Smooth muscle cell (in vitro differentiated cells): ENCODE measurements at regions not wholly inside any gene's neighbourhood (a gene's known extent, or its start where the extent isn't known, plus 50 kb on each side); places are given as distances from the start of the nearest gene placed in this dataset.
A peak's percentile ranks its signal among the peaks of the same experiment; 100 is the strongest.

Experiments used
- DNase-seq: peaks from one replicate; lab custom pipeline; 2025; ENCODE audit not compliant: unreplicated experiment; lab: John Stamatoyannopoulos, UW
- H2AFZ ChIP-seq: fragments of 200-600 bp; sonication (generic); 2 replicates; pipeline ENCODE4 v1.6.0; 2016; ENCODE audit warnings: antibody characterized with exemption, low read depth, mild to moderate bottlenecking
- H3F3A ChIP-seq: fragments of 200-600 bp; sonication (generic); 2 replicates; pipeline ENCODE4 v1.6.0; 2017; ENCODE audit warnings: antibody characterized with exemption, low read depth
- H3K27ac ChIP-seq: fragments of 200-600 bp; sonication (generic); 2 replicates; pipeline ENCODE4 v1.5.1; 2016; ENCODE audit warnings: low read depth, mild to moderate bottlenecking
- H3K27me3 ChIP-seq: fragments of 200-600 bp; sonication (generic); 2 replicates; pipeline ENCODE4 v1.6.1; 2016; ENCODE audit warnings: low read depth, mild to moderate bottlenecking
- H3K36me3 ChIP-seq: fragments of 200-600 bp; sonication (generic); 2 replicates; pipeline ENCODE4 v1.5.1; 2016; ENCODE audit warnings: low read depth
- H3K4me1 ChIP-seq: fragments of 200-600 bp; sonication (generic); 2 replicates; pipeline ENCODE4 v1.5.1; 2016; ENCODE audit warnings: low read depth
- H3K4me2 ChIP-seq: fragments of 200-600 bp; sonication (generic); 2 replicates; pipeline ENCODE4 v1.6.0; 2016; ENCODE audit warnings: mild to moderate bottlenecking
- H3K4me3 ChIP-seq: fragments of 200-600 bp; sonication (generic); 2 replicates; pipeline ENCODE4 v1.5.1; 2016; ENCODE audit warnings: mild to moderate bottlenecking
- H3K79me2 ChIP-seq: fragments of 200-600 bp; sonication (generic); 2 replicates; pipeline ENCODE4 v1.6.0; 2016; ENCODE audit warnings: low read depth, mild to moderate bottlenecking
- H3K9ac ChIP-seq: fragments of 200-600 bp; sonication (generic); 2 replicates; pipeline ENCODE4 v1.6.0; 2016; ENCODE audit warnings: low read depth
- H3K9me3 ChIP-seq: fragments of 200-600 bp; sonication (generic); replicated peaks from 2 replicates; pipeline ENCODE4 v1.5.1; 2016; ENCODE audit warnings: low read depth
- H4K20me1 ChIP-seq: fragments of 200-600 bp; sonication (generic); 2 replicates; pipeline ENCODE4 v1.6.0; 2016; ENCODE audit warnings: low read depth
- CTCF ChIP-seq: fragments of 200-600 bp; sonication (generic); IDR thresholded peaks from 2 replicates; pipeline ENCODE4 v1.5.1; 2017; ENCODE audit warnings: borderline replicate concordance, mild to moderate bottlenecking, antibody characterized with exemption; ENCODE audit not compliant: insufficient read depth, poor library complexity, severe bottlenecking
- WGBS: methylation state at CpG from one replicate; pipeline ENCODE4 v1.1.7; 2016; ENCODE audit warnings: low lambda C conversion rate; 5-methylcytosine and 5-hydroxymethylcytosine counted together

- no peaks in the 10 kb centered on the region for H3K9me3 ChIP-seq
Observed at GRCh38 chr7:109125001-109125400, 555.3 kb downstream of the DNAJB9 start.

GRCh38 chr7:109126404-109127050 is 556.9 kb downstream of the DNAJB9 start:
- no peaks in the 10 kb centered on the region for H3K79me2 ChIP-seq
- peak overlapping the region; percentile 58 for H3K4me2 ChIP-seq
- no peak for DNase-seq
- H3K27me3 ChIP-seq: no peaks in the 10 kb centered on the region
- WGBS: 16% methylated on average over 2 of the region's 2 CpGs
- H2AFZ ChIP-seq: peak overlapping the region; percentile 89
- no peaks in the 10 kb centered on the region for H3K9me3 ChIP-seq
- no peak overlapping the region for H3K4me3 ChIP-seq
- peak overlapping the region; percentile 75 for H3K27ac ChIP-seq
- no peaks in the 10 kb centered on the region for H3F3A ChIP-seq
- H4K20me1 ChIP-seq: no peaks in the 10 kb centered on the region
- peak overlapping the region; percentile 23 for H3K9ac ChIP-seq
- no peak for TF ChIP-seq CTCF
- peaks cover 9% of the 10 kb centered on the region for H3K4me1 ChIP-seq
- H3K36me3 ChIP-seq: no peaks in the 10 kb centered on the region

More at GRCh38 chr7:109125001-109125400, 555.3 kb downstream of the DNAJB9 start:
- H4K20me1 ChIP-seq: no peaks in the 10 kb centered on the region
- 76% methylated on average over 3 of the region's 3 CpGs for WGBS
- peaks cover 9% of the 10 kb centered on the region for H3K4me1 ChIP-seq
- H3K27me3 ChIP-seq: no peaks in the 10 kb centered on the region
- no peak overlapping the region for H3K4me2 ChIP-seq
- H3F3A ChIP-seq: no peaks in the 10 kb centered on the region
- no peak overlapping the region for H3K9ac ChIP-seq
- H2AFZ ChIP-seq: no peak overlapping the region
- DNase-seq: no peak
- H3K27ac ChIP-seq: peak overlapping the region; percentile 18
- no peak overlapping the region for H3K4me3 ChIP-seq
- H3K79me2 ChIP-seq: no peaks in the 10 kb centered on the region
- no peak for TF ChIP-seq CTCF
- H3K36me3 ChIP-seq: no peaks in the 10 kb centered on the region

GRCh38 chr7:109127145-109127544 is 557.5 kb downstream of the DNAJB9 start:
- H3K4me3 ChIP-seq: no peak overlapping the region
- H3K27me3 ChIP-seq: no peaks in the 10 kb centered on the region
- no peaks in the 10 kb centered on the region for H3F3A ChIP-seq
- H3K27ac ChIP-seq: peak overlapping the region; percentile 75
- no peaks in the 10 kb centered on the region for H4K20me1 ChIP-seq
- H3K4me2 ChIP-seq: no peak overlapping the region
- no peak for DNase-seq
- peaks cover 9% of the 10 kb centered on the region for H3K4me1 ChIP-seq
- no peak for TF ChIP-seq CTCF
- H3K36me3 ChIP-seq: no peaks in the 10 kb centered on the region
- H3K9me3 ChIP-seq: no peaks in the 10 kb centered on the region
- H3K9ac ChIP-seq: no peak overlapping the region
- peak overlapping the region; percentile 36 for H2AFZ ChIP-seq
- WGBS: 63% methylated on average over 1 of the region's 1 CpG
- no peaks in the 10 kb centered on the region for H3K79me2 ChIP-seq

GRCh38 chr7:109131141-109131540 is 561.5 kb downstream of the DNAJB9 start:
- TF ChIP-seq CTCF: no peak
- no peak for DNase-seq
- no peak overlapping the region for H3K4me3 ChIP-seq
- H3K27me3 ChIP-seq: no peaks in the 10 kb centered on the region
- H2AFZ ChIP-seq: no peak overlapping the region
- H3K27ac ChIP-seq: no peak overlapping the region
- peaks cover 7% of the 10 kb centered on the region for H3K4me1 ChIP-seq
- no peaks in the 10 kb centered on the region for H4K20me1 ChIP-seq
- no peaks in the 10 kb centered on the region for H3K36me3 ChIP-seq
- no peak overlapping the region for H3K9ac ChIP-seq
- H3F3A ChIP-seq: no peaks in the 10 kb centered on the region
- no peaks in the 10 kb centered on the region for H3K9me3 ChIP-seq
- no peak overlapping the region for H3K4me2 ChIP-seq
- H3K79me2 ChIP-seq: no peaks in the 10 kb centered on the region
- 84% methylated on average over 1 of the region's 1 CpG for WGBS
